ENCODE measurements at regions not wholly inside any gene's neighbourhood (a gene's known extent, or its start where the extent isn't known, plus 50 kb on each side); places are given as distances from the start of the nearest gene placed in this dataset.

GRCh38 chr9:89722712-89723111 lies 117.9 kb downstream of the GADD45G start:
- H3K27me3 ChIP-seq (ENCODE audit: insufficient read depth, low read length), result peaks cover 12% of the 10 kb centered on the region

More at GRCh38 chr9:89722712-89723111, 117.9 kb downstream of the GADD45G start:
- RAD21 ChIA-PET (ENCODE audit: low non-redundant PET in 1 of 2, low total read pairs in 2 of 2, uncharacterized antibody in 2 of 2, unreplicated experiment in 2 of 2), result no interaction called here
- Histone ChIP-seq H3K4me2 (ENCODE audit: low read length) (no peak overlapping the region), H3K9ac (ENCODE audit: low read length) (no peak overlapping the region), H4K20me1 (ENCODE audit: insufficient read depth) (no peaks in the 10 kb centered on the region), H3K4me1 (ENCODE audit: control insufficient read depth in 1 of 2, insufficient read depth in 2 of 2, low read length in 2 of 2) (0 out of 4 replicates have a peak, but pooled peaks cover 0 to 3% of the 10 kb centered on the region in 2 experiments), H3K4me3 (replicated peaks in 1 of 2; ENCODE audit: low read depth in 1 of 2, low read length in 2 of 2) (no peak overlapping the region), H3K9me2 (ENCODE audit: insufficient read depth) (no peaks in the 10 kb centered on the region), H3K79me2 (ENCODE audit: insufficient read depth, low read length) (no peaks in the 10 kb centered on the region), H3K9me3 (ENCODE audit: control insufficient read depth in 1 of 2, insufficient read depth in 1 of 2, low read depth in 1 of 2, low read length in 2 of 2) (no peaks in the 10 kb centered on the region), H2AFZ (ENCODE audit: low read depth, low read length, poor library complexity, severe bottlenecking) (no peak overlapping the region), H3K36me3 (ENCODE audit: control insufficient read depth in 1 of 2, insufficient read depth in 2 of 2, low read length in 2 of 2) (no peaks in the 10 kb centered on the region), H3K27ac (ENCODE audit: low read depth, low read length) (no peak overlapping the region)
- CTCF ChIA-PET, result no interaction called here
- intact Hi-C loops (cut with micrococcal nuclease), result no loop called here
- no peak for ATAC-seq
- TF ChIP-seq ATF3 (IDR thresholded peaks at IDR 0.05) (no peak), EZH2phosphoT487 (IDR thresholded peaks at IDR 0.05; ENCODE audit: borderline replicate concordance) (no peak), ZBTB33 (IDR thresholded peaks at IDR 0.05; ENCODE audit: extremely low read depth, insufficient replicate concordance, low read length) (no peak), CTCF (IDR thresholded peaks at IDR 0.05 in 2 of 3, conservative IDR thresholded peaks at IDR 0.05 in 1 of 3; ENCODE audit: borderline replicate concordance in 1 of 3, insufficient read depth in 1 of 3, low read depth in 2 of 3, low read length in 2 of 3) (no peak), ZNF274 (IDR thresholded peaks at IDR 0.05; ENCODE audit: low read depth, low read length) (no peak), CEBPB (IDR thresholded peaks at IDR 0.05; ENCODE audit: low read depth) (no peak), SIN3A (IDR thresholded peaks at IDR 0.05; ENCODE audit: low read depth) (no peak), CBX3 (IDR thresholded peaks at IDR 0.05; ENCODE audit: low read depth) (no peak), SP1 (IDR thresholded peaks at IDR 0.05; ENCODE audit: low read depth) (no peak), EGR1 (IDR thresholded peaks at IDR 0.05; ENCODE audit: low read depth) (no peak), FOSL1 (IDR thresholded peaks at IDR 0.05; ENCODE audit: low read depth) (no peak), JUND (IDR thresholded peaks at IDR 0.05) (no peak), MAX (IDR thresholded peaks at IDR 0.05) (no peak), TCF7L2 (IDR thresholded peaks at IDR 0.05; ENCODE audit: borderline replicate concordance, extremely low read depth, insufficient read depth, insufficient read length) (no peak)
- POLR2A ChIA-PET, result interaction anchor here (0.6 kb wide), 1 partner anchor 40 kb away, joined by 3 read pairs; no protein-coding TSS in a partner anchor
- no TSS peak for BruUV-seq (replicated peaks)
- DNase-seq (ENCODE audit: low read depth, low spot score), result no peak
